Activated CD4-positive, alpha-beta T cell treated with anti-CD3 and anti-CD28 coated beads, Interleukin-2, amount 50 U/mL, for 4 hours (primary cell): ENCODE measurements at regions not wholly inside any gene's neighbourhood (a gene's known extent, or its start where the extent isn't known, plus 50 kb on each side); places are given as distances from the start of the nearest gene placed in this dataset.
A peak's percentile ranks its signal among the peaks of the same experiment; 100 is the strongest.
"Not testable (repeated sequence)": the region's sequence is repeated elsewhere in the genome, so short reads cannot be mapped to it uniquely, and the experiment has no call there.

Experiments
- DNase-seq, 2 experiments: peaks; one replicate each; pipeline ENCODE4 v3.0.0-alpha.2; 2020

DNA sequence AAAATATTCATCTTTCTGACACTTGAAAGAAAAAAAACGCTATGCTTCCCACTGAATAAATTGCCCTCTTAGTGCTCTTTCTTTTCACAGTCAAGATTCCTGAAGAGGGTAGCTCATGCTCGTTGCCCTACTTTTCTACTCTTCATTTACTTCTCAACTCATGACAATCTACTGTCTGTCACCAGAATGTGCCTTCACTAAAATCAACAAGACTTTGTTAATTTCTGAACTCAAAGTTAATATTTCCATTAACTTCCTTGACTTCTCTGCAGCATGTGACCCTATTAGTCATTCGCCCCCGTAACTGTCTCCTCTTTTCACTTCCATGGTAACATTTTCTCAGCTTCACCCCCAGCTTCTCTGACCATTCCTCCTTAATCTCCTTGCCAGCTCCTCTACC is 98.9 kb upstream of the MAPRE2 start:
- no peak for DNase-seq

DNA sequence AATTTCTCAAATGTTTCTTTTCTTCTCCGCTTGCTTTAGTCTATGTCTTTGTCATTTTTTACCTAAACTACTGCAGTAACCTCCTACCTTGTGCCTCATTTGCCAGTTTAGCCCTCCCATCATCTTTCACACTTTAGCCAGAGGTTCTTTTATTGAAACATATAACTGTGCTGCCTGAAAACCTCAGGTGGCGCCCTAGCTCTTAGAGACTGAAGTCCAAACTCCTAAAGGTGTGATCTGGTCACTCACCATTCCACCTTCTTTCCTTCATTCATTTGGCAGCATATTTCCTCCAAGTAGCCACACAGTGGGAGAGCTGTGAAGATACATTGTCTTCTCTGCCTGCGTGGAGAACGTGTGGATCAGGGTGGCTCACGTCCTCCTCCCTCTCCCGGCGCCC is 98.2 kb upstream of the MAPRE2 start:
- DNase-seq = no peak

DNA sequence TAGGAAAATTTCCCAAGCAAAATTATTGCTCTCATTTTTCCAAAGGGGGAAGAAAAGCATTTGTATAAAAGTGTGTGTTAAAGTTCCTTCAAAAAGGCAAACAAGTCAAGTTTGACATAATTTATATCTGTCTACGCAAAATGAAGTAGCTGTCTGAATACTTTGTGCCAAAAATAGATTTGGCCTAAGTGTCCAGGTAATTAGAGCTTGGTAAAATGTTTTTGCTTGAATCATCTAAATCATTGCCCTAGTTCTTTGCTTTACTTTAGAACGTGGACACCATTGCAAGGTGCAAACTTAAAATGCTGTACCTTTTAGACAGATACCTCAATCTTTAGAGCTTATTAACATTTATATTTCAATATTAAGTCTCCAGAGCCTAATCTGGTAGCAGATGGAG is 97.6 kb upstream of the MAPRE2 start:
- DNase-seq = no peak

DNA sequence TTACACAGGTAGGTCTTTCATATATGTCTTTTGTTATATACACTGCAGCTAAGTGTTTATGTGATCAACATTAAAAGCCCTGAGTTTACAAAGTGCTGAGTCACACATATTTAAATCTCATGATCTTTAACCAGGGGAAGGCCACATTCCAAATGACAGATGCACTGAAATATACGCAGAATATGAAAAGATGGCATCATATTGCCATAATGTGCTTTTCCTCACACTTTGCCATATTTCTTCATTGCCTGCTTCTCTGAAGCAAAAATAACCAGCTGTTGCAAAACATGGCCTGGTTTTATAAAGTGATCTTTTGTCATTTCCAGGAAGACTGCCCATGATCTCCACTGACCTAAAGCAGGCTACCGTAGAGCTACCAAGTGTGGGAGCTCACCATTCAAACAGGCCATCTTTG is 93.5 kb upstream of the MAPRE2 start:
- DNase-seq = no peak

DNA sequence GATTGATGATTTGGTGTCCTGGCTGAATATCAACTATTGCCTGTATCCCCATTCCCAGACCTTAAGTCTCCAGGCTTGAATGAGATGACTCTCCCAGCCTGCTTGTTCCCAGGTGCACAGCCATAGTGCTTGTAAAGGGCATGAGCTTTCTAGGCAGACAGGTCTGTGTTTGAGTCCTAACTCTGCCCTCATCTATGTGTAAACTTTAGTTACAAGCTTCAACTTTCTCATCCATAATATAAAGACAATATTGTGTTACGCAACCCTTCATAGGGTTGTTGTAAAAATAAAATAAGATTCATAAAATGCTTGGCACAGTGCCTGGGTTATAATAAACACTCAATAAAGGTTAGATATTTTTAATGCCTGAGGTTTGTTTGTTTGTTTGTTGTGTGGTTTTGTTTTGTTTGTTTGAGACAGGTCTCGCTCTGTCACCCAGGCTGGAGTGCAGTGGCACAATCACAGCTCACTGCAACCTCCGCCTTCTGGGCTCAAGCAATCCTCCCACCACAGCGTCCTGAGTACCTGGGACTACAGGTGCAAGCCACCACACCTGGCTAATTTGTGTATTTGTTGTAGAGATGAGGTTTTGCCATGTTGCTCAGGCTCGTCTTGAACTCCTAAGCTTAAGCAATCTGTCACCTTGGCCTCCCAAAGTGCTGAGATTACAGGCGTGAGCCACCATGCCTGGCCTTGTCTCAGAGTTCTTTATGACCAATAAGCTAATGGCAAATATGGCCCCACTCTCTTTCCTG is 89.4 kb upstream of the MAPRE2 start:
- no peak for DNase-seq

DNA sequence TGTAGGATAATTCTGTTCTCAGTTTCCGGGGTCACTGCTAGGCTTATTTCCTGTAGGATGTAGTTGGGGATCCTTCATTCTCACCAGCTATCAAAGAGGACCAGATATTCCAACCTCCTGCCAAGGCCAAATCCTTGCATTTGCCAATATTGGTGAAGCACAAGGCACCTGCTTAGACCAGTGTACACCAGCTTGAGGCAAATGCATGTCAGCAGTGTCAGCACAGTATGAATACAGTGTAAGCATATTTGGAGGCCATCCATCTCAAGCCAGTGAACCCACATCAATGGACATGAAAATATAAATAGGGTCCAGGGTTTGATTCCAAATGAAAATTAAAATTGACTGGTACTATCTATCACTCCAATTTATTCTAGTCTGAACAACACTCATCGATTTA is 88.0 kb upstream of the MAPRE2 start:
- DNase-seq = no peak

DNA sequence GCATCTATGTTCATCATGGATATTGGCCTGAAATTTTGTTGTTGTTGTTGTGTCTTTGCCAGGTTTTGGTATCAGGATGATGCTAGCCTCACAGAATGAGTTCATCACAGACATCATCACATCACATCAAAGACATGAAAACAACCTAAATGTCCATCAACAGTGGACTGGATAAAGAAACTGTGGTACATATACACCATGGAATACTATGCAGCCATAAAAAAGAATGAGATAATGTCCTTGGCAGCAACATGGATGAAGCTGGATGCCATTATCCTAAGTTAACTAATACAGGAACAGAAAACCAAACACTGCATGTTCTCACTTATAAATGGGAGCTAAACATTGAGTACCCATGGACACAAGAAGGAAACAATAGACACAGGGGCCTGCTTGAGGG is 85.7 kb upstream of the MAPRE2 start:
- not testable (repeated sequence) for DNase-seq

DNA sequence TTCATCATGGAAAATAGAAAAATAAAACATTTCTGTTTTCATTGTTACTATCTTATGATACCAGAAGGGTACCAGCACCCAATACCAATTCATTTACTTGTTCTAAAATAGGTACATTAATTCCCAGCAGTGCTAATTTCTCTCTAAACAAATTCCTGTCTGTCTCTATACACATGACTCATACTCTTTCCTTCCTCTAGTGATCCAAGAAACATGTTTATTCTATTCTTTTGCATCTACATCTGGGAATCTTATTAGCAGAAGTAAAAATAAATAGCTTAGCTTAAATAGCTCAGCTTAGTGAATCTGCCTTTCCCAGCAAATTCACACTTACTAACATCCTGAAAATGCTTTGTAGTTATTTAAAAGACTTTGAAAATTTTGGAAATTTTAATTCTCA is 84.5 kb upstream of the MAPRE2 start:
- no peak for DNase-seq

DNA sequence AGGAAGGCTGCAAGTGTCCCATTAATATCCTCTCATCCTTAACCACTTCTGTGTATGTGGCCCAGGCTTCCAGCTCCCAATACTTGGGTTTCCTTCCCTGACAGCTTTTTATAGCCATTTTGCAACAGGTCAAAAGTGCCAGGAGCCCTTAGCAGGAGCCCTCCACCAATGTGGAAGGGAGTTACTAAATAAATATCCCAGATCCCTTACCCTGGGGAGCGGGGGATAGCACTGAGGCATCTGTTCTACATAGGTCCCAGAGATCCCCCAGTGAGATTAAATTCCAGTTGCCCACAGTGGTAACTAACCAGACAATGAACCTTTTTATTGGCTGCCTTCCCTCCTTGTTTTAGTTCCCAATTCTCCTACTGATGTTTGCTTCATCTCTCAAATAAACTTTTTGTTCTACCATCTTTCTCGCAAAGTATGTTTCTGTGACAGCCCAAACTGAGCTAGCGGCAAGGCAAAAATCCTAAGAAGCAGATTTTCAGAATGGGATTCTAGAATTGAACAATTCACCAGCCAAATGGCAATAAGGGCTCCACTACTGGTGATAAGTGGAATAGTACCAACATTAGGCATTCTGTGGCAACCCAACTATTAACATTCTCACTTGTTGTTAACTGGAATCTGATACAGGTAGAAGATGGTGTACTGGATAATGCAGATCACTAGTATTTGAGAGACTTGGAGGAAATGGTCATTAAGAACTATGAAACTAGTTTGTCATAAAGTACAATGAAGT is 83.9 kb upstream of the MAPRE2 start:
- no peak for DNase-seq

DNA sequence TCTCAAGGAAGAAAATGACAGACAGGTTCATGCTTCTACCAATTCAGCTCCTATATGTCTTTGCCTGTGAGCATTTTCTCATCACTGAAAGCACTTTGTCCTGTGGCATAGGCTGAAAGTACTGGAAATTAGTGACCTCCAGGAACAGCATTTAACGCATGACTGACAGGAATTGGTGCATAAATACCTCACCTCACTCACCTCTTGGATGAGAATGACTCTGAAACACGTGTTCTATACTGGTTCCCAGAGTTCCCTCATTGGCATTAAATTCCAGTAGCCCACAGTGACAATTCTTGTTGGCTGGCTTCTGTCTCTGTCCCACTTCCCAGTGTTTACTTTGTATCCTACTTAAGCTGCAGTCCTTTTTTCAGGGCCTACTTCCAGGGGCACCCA is 83.4 kb upstream of the MAPRE2 start:
- DNase-seq = no peak

DNA sequence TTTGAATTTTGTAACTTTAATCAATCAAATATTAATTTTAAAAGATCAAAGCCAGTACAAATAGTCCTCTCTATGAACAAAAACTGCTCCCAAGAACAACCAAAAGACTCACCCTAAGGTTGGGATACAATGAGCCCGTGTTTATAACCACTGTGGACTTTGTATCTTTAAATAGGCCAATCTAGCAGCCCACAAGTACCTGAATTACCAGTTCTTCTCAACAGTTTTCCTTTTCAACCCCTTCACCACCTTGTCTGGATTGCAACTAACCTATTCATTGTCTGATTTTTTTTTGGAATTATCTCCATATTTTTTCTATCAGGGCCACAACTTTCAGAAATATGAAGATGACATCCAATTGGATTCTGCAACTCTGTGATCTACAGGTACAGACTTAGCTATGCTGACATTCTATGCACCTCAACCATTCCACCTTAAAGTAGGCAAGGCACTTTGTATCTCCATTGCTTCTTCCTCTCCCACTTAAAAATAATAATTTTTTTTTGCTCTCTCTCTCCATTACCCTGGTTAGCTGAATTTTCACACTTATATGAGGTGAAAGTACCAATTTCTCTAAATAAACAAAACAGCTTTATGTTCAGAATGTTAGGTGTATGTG is 81.9 kb upstream of the MAPRE2 start:
- DNase-seq = no peak

DNA sequence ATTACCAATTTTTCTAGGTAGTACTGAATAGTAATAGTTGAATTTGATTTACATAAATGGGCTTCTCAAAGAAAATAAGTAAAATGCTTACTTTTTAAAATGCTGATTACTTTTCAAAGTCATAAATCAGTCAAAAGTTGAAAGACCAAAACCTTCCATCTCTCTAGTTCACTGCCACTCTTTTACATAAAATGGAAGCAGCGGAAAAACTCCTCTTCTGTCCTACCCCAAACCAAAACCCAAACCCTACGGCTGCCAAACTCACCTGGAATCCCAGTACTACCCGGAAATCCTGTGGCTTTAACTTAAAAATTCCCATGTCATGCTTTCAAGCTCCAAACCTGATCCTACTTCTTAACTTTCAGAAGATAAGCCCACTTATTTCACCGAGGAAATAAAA is 81.2 kb upstream of the MAPRE2 start:
- DNase-seq = no peak

DNA sequence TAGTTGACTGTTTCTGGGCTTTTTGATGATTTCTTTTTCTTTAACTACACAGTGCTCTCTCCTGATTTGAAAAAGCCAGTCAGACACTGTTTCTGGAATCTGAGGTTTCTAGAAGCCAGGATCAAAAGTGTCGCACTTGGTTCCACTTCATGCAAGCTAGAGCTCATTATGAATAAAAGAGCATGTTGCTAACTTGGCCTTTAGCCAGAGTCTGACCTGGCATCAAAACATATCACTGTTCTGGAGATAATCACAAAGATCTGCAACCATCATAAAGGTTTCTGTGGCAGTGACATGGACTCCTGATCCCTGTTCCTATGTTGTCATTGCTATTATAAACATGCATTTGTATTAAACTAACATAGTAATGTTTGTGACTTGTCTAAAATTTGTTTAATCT is 76.1 kb upstream of the MAPRE2 start:
- no peak for DNase-seq

DNA sequence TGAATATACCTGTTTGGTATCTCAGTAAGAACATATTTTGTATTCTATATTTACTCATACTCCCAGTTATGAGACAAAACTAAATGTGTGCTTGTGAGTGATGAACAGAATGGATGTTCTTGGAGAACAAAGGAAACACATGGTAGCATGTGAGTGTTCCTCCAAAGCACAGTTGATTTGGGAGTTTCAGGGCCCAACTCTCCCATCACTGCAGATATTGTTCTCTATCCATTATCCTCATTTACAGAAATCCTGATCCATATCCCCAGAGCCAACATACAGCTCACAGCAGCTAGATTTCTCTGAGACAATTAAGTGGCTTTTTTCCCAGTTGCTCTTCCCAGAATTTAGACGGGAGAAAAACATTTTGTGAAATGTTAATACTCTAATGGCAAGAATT is 75.6 kb upstream of the MAPRE2 start:
- DNase-seq = no peak

DNA sequence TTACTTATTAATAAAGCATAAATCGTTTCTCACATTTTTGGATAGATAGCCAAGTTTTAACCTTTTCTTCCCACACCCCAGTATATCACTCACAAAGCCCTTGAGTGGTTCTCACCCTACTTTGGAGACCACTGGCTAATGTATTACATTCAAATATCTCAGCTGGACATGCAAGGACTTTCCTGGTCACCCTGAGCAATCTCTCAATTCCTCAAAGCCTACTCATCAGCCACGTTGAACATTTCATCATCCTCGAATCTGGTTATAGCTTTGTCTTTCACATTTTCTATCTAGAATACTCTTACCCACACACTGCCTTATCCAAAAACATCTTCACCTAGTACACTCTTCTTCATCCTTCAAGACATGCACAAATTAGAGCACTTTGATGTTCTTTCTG is 71.1 kb upstream of the MAPRE2 start:
- DNase-seq = no peak

DNA sequence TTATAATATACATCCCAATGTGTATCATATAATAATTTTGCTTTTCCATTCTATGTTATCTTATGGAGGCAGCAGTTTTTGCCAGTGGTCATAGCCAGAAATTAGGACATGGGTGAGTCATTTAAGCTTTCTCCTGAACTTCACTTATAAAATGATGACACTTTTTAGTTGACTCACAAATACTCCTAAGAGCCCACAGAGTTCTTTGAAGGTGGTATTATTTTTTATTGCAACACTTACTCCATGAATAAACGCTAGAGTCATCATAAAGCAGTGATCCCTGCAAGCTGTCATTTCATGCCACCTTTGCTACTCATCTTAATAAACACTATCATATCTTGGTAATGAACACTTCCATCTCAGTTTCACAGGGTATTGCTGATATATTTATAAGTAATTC is 69.9 kb upstream of the MAPRE2 start:
- no peak for DNase-seq

DNA sequence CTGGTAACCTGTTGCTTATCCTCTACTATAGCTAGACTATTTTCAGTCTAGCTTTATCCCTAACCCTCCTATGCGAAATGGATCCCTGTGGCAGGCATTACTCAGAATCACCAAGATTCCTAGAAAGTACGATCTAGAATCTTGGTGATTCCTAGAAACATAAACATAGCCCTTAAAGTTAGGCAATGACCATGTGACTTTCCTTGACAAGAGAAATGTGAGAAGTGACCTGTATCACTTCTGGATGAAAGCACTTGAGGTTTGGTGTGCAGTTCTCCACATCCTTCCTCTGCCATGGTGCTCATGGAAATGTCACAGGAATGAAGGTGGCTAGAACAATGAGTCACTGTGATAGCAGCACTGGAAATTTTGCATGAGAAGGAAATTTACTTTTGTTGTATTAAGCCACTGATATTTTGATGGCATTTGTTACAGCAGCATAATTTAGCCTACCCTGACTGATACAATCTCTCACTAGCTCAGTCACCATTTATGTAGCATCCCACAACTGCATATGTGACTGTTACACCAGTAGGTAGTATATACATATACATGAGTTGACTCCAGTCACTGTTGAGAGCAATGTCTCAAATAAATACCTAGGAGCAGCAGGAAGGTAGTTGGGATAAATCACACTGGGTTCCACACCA is 68.3 kb upstream of the MAPRE2 start:
- DNase-seq = no peak

DNA sequence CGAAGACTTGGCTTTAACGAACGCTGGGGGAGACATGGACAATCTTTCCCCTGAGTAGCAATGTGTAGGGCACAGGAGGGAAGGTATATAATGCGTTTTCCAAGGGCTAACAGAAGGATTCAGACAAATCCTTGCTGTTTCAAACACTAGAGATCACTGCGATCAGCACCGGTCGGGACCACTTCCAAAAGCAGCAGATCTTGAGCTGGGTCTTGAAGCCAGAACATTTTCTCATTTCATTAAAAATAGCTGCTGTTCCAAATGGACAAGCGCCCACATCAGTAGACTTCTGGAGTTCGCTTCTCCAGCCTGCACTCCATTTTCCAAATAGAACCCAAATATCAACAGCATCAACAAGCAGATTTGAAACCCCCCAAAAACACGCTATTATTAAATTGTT is 65.1 kb upstream of the MAPRE2 start:
- no peak for DNase-seq

DNA sequence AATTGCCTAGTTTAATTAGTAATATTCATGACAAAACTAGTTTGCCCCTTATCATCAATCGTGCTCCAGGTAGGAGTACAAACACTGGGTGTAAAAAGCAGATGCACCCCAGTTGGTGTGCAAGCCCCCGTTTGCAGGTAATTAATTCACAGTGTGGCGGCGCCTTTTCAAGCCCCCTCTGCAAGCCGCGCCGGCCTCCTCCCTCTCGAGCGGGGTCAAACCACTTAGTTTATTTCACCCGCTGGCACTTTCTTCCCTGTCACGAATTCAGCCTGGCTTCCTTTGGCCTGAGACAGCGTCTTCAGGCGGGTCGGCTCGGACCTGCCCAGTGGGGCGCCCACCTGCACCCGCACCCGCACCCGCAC is 64.7 kb upstream of the MAPRE2 start:
- no peak for DNase-seq

DNA sequence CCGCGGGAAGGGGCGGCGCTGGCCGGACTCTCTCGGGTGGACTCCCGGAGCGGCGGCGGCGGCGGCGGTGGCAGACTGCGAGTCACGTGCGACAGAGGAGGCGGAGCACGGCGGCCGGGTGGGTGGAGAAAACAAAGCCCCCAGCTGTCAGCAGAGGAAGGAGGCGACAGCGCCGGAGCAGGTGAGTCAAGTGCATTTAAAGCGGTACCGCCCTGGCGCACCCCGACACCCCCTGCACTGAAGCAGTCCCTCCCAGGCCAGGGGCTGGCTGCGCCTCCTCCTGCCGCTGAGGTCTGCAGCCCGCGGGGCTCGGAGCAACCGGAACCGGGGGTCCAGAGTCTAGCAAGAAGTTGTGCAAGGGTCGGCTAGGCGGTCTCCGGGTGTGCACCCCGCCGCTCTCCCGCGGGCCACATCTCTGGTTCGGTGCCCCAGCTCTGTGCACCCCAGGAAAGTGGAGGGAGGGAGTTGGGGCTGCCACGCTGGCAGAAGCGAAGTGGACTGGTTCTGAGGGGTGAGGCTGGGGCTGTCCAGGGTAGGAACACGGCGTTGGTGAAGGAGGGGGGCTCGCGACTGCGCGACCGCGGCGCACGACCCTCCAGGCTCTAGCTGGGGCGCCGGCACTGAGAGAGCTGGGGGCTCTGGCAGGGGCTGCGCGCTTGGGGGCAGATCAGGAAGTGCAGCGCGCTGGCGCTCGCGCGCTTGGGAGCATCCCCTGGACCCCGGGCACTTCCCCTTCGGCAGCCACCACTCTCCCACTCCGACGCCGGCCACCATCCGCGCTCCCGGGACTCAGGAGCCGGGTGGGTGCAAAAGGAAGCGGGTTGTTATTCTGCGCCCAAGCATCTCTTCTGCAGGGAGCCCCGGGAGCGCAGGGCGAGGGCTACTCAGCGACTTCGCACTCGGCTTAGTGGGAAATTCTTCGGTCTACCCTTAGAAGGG is 64.0 kb upstream of the MAPRE2 start:
- peak; percentile 74 to 76 for DNase-seq

DNA sequence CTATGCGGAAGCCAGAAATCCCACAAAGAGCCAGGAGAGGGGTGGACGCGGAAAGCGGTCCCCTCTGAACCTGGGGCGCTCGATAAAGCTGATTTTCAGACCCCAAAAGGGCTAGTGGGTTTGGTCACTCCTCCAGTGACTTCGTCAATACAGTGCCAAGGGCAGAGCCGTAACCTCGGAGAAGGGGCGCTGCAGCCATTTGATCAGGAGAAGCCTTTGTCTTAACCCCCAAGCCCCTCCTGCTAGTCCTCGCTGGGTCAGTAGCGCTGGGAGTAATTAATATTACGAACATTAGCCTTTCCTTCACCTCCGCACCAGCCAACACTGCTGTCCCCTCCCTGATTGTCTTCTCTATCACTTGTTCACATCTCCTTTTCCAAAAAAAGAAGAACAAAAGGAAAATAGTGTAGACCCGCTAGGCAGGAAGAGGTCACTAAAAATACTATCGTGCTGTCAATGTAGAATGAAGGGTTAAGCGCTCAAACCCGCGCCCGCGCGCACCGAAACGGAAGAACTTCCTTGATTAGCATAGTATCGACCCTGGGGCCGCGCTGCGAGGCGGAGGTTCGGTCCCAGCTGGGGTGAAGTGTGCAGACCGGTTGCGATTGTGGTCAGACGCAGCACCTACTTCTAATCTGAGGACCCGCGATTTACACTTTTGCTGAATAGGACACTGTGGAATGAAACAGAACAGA is 63.2 kb upstream of the MAPRE2 start:
- peak; percentile 24 for DNase-seq

DNA sequence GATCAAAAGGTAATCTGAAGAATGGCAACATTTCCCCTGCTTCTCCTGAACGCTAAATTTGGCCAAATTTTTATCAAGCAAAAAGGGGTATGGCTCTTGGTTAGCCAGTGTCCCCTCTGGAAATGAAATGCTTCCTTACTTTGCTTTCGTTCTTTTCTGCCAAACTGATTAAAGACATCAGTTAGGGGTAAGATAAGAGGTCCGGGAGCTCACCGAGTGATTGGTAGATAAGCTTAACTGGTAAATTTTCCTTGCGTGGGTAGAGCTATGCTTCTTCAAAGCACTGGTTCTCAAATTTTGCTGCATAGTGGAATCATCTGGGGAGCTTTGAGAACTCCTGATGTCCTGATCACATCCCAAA is 62.7 kb upstream of the MAPRE2 start:
- no peak for DNase-seq
